Iris pigment epithelial cell (primary cell): ENCODE measurements at regions not wholly inside any gene's neighbourhood (a gene's known extent, or its start where the extent isn't known, plus 50 kb on each side); places are given as distances from the start of the nearest gene placed in this dataset.
"Not testable (repeated sequence)": the region's sequence is repeated elsewhere in the genome, so short reads cannot be mapped to it uniquely, and the experiment has no call there.

Experiments
- DNase-seq: peaks from one replicate; pipeline ENCODE4 v3.0.0-alpha.2; 2011; ENCODE audit warnings: low read depth

DNA sequence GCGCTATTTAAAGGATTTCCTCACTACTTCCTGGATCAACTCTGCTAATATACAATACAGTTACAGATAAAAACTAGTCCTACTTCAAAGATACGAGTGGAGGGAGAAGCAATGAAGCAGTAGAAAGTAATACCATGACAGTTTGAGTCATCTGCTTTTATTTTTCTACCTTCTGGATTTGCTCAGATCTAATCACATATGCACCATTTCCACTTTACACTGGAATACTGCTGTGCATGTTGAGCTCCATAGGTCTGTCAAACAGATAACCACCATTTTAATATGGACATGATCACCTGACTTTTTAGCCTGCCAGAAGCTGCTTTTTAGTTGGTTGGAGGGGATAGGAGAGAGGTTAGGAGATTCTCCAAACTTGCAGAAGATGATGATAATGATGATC is 92.5 kb downstream of the MMUT start:
- no peak for DNase-seq

DNA sequence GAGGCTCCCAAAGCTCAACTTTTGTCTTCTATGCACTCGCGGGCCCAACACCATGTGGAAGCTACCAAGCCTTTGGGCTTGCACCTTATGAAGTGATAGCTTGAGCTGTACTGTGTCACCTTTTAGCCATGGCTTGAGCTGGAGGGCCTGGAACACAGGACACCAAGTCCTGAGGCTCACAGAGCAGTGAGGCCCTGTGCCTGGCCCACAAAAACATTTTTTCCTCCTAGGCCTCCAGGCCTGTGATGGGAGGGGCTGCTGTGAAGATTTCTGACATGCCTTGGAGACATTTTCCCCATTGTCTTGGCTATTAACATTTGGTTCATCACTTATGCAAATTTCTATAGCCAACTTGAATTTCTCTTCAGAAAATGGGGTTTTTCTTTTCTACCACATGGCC is 96.5 kb downstream of the MMUT start:
- no peak for DNase-seq

DNA sequence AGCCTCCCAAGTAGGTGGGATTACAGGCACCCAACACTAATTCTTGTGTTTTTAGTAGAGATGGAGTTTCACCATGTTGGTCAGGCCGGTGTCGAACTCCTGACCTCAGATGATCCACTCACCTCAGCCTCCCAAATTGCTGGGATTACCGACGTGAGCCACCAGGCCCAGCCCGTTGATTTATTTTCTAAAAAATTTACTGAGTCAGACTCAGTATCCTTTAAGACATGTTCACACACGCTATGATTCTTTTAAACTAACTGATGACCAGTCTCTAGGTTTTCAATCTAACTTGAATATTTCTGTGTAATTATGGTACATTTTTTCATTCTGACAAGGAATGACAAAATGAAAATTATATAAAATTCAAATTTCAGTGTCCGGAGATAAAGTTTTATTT is 114.5 kb downstream of the MMUT start:
- DNase-seq: no peak

DNA sequence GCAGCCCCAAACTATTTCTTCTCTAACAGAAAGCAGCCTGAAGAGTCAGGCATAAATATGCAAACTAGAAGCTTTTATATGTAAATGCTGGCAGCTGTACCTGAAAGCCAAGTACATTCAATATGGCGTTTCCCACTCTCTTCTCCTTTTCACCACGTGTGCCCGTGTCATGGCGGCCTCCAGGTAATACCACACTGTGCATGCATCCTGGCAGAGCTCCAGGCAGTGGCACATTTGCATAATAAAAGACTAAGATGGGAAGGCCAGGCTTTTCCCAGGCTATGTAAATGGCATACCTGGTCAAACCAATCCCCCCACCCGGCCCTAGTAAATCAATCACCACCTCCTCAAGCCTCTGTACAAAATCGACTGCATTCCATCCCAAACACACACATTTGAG is 120.6 kb downstream of the MMUT start:
- DNase-seq: no peak

DNA sequence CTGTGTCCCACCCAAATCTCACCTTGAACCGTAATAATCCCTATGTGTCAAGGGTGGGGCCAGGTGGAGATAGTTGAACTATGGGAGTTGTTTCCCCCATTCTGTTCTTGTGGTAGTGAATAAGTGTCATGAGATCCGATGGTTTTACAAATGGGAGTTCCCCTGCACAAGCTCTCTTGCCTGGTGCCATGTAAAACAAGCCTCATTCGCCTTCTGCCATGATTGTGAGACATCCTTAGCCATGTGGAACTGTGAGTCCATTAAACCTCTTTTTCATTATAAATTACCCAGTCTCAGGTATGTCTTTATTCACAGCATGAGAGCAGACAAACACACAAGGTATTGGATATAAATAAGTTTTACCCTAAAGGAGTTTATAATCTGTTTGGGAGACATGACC is 121.2 kb downstream of the MMUT start:
- DNase-seq: no peak

DNA sequence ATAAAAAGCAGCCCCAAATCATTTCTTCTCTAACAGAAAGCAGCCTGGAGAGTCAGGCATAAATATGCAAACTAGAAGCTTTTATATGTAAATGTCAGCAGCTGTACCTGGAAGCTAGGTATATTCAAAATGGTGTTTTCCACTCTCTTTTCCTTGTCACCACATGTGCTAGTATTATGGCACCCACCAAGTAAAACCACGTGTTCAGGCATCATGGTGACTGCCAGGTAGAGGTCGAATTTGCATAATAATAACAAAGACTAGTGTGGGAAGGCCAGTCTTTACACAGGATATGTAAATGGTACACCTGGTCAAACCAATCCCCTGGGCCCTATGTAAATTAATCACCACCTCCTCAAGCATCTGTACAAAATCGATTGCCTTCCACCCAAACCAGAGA is 124.0 kb downstream of the MMUT start:
- DNase-seq: no peak

DNA sequence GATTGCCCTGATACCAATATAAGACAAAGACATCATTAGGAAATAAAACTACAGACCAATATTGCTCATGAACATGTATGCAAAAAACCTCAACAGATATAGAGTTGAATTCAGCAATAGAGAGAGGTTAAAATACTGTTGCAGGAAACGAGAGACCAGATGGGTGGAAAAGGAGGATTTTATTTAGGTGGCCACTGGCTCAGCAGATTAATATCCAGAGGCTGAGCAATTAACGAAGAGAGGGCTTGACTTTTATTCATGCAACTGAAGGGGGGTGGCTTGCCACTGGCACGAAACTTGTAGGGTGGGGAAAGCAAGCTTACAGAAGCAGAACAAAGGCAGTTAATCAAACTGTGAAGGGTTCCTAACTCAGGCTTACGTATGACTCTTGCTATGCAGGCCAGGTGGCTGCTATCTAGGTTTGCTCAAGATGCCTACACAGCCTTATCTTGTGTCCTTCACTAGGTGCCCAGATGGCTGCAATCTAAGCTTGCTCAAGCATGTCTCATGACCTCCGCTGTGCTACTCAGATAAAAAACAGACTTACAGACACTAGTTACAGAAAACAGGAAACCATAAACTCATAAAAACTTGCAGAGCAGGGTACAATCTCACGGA is 126.4 kb downstream of the MMUT start:
- peak; percentile 50 for DNase-seq

DNA sequence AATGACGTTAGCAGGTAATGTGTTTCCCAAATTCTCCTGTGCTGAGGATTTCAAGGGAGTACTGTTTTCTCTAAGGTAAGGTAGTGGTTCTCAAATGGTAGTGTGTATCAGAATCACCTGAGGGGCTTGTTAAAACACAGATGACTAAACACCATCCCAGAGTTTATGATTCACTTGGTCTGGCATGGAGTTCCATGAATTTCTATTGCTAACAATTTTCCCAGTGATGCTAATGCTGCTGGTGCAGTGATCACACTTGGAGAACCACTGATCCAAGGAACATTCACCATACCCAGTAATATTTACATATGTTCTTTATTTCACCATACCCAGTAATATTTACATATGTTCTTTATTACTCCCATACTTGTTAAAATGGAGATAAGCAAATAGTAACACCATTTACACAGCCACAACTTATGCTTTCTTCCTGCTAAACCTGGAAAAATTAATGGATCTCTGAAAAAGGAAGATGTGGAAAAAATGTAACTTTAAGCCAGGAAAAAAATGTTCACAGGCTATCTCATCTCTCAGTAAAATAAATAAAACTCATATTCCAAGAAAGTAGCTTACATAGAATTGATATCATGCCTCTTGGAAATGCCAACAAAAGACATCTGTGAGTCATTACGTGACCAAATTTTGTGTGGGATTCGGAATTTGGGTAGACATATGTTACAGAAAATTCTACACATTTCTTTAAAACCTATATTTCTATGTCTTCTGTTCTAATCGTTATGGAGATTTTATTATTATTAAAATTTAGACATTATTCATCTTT is 129.5 kb downstream of the MMUT start:
- DNase-seq: no peak

DNA sequence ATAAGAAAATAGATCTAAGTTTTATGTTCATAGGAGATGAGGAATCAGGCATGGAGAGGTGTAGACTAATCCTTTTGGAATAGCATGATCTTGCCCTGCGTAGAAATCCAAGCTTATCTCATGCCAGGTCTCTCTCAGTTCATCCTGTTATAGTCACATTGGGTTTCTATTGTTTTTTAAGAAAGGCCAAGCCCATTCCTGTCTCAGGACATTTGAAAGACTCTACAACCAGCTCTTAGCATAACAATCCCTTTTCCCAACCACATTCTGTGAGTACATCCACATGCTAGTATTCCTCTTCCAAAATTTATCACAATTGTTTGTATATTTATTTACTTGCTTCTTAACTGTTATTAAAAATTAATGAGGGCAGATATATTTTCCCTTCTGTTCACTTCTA is 130.3 kb downstream of the MMUT start:
- DNase-seq: no peak

DNA sequence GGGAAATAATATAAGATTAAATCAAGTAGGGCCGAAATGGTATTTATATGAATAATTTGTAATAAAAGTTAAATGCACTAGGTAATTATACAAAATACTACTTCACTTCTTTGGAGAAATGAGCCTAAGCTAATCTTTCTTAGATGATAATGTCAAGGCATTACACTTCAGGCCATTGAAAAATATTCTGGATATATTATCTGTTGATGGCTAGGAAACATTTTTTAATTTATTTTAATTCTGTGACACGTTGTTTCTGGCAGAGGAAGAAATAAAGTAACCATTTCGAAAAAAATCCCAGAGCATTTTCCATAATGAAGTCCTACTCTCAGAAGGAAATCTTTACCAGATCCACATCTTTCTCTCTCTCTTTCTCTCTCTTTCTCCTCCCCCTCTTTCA is 133.9 kb downstream of the MMUT start:
- DNase-seq: no peak

DNA sequence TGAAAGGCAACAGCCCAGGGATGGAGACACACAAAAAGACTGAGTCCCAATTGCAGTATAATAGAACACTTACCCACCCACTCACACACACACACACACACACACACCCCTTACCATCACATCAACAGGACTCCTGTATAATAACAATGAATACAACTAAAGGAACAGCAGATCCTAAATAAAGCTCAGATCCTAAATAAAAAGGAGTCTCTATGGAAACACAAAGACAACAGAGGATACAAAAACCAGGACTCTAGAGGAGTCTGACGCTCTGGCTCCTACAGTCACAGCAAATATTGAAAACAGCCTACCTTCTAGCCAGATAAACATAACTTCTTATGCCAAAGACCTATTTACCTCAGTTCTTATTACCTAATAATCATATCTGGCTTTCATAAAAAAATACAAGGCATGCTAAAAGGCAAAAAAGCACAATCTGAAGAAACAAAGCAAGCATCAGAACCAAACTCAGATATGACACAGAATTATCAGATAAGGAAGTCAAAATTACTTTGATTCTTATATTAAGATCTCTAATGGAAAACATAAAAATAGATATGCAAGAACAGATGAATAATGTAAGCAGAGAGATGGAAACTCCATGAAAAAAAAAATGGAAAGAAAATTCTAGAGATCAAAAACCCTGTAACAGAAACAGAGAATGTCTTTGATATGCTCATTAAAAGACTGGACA is 134.9 kb downstream of the MMUT start:
- peak; percentile 1 for DNase-seq

DNA sequence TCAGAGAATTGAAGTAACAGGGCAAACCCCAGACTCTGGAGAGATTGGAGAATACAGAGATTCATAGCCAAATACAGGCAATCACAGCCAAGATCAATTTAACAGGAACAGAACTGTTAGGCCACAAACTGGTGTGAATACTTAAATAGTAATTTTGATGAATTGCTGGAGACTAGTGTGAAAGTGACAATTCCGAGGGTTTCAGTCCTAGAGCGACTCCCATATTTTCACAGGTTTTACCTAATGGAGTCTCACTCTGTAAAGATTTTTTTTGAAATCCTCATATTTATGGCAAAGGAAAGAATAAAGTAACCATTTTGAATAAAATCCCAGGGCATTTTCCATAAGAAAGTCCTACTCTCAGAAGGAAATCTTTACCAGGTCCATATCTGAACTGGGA is 135.5 kb downstream of the MMUT start:
- DNase-seq: no peak

DNA sequence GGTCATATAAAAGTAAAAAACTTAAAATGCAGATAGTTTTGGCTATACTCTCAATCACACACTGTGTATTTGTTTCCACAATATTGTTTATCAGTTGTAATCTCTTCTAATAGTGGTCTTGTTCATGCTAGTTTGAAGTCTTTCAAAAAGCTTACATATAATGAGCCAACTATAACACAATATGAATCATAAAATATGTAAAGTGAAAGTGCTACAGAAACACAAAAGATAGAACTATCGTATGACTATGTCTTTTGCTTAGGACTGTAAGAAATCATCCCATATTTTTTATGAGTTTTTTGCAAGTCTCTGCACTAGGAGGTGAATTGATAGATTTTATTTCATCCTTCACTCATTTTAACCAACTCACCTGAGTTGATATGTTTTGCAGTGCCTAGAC is 136.0 kb downstream of the MMUT start:
- peak; percentile 20 for DNase-seq

DNA sequence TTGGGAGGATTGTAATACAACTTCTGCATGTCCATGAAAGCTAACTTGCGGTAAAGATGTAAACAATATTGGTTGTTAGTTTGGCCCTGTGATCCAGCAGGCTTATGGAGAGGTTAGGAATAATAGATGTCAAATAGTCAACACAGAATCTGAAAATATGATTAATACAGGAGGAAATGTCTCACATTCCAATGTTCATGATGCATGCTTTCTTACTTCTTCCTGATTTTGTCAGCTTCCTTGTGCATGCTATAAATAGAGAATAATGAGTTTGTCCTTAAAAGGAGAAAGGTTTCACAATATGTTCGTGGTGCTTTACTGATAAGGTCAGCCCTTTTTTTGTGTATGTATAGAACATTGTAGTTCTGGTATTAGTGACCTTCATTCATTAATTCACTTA is 136.7 kb downstream of the MMUT start:
- DNase-seq: peak; percentile 89

DNA sequence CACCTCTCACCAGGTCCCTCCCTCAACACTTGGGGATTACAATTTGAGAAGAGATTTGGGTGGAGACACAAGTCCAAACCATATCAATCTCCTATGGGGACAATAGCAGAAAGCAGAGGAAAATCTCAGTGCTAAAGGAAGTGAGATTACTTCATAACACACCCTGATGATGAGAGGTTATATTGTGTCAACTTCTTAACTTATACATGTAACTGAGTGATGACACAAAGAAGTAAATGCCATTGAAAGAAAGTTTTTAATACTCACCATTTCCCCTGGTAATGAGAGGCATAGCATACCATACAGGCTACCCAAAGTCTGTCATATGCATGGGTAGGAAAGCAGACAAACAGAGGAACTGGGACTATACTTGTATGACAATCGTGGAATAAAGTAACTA is 137.2 kb downstream of the MMUT start:
- peak; percentile 16 for DNase-seq

DNA sequence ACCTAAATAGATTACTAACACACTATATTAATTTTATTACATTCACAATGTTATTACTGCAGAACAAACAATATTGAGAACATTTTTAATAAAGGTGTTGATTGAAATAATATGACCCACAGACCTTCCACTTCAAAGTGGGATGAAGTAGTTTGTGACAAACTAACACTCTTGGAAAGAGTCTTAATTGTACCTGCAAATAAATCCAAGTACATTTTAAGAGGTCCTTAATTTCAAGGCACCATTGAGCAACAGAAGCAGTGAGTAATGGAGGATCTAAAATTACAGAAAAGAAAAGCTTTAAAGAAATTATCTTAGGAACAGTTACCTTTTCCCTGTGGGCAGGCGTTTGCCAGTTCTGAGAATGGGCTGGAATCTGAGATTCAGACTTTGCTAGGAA is 140.2 kb downstream of the MMUT start:
- DNase-seq: no peak

DNA sequence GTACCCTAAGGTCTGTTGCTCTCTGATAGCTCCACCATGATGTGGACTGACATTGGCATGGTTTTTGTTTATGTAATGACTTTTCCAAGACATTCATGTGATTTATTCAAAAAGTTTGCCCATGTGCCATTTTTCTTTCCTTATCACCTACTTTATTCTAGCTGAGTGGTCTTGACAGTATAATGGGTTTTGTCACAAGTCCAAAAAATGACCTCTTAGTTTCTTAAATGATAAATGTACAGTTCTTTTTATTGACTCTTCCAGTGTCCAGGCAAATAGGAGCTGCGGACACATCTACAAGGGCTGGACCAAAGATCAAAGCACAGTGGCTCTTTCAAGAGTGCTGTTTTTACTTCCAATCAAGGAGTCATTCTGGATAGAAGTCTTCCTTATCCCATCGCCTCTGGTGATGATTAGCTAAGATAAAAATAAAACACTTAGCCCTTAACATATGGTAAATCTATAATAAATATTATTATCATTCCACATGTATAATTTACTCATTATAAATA is 141.4 kb downstream of the MMUT start:
- DNase-seq: no peak

DNA sequence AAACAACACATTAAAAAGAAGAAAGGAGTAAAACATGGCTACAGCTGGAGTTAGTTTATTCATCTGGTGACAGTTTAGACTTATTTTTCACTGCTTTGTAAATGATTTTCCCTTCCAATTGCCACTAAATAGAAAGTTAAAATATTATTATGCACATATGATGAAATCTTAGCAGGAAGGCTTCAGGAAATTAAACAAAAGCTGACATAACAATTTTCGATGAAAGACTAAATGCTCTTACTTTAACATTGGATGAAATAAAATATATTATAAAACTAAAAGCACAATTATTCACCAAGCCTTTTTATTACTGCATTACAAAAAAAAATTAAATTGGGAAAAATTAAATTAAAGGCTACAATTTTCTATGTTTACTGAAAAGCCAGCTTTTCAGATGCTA is 158.0 kb downstream of the MMUT start:
- DNase-seq: no peak

DNA sequence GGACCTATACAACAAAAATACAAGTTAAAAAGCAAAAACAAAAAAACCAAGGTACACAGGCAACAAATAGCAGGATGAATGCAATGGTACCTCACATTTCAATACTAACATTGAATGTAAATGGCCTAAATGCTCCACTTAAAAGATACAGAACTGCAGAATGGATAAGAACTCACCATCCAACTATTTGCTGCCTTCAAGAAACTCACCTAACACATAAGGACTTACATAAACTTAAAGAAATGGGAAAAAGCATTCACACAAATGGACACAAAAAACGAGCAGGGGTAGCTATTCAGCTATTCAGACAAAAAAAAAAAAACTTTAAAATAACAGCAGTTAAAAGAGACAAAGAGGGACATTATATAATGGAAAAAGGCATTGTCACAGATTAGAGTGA is 158.7 kb downstream of the MMUT start:
- not testable (repeated sequence) for DNase-seq

DNA sequence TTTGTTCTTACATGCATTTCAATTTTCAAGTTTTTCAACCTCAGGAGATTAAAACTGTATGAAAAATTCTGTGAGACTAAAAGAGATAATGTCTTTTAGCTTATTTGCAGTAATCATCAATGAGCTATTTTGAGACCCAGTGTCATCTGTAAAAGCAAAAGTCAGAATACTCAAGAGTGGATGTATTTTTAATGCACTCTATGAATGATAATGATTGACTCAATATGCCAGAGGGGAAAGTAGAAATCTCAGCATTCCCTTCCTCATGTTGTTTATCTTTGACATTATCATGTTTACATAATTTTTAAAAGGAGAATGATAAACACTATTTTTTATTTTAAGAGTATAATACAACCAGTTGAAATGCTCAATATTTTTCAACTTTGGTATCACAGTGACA is 162.1 kb downstream of the MMUT start:
- DNase-seq: no peak

DNA sequence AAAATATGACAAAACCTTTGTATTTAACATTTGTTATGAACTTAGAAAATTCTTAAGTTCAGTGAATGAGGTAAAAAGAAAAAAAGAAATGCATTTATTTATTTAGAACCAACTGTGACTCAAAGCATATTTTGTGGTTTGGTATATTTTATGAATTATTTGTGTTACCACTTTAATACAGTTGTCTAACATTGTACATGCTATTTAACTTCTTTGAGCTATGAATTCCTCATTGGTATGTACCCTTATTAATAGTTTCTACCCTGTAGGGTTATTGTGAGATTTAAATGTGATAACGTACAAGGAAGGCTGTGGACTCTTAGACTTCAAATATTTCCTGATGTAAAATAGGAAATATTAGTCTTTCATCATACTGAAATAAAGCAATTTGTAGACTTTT is 162.6 kb downstream of the MMUT start:
- peak; percentile 9 for DNase-seq

DNA sequence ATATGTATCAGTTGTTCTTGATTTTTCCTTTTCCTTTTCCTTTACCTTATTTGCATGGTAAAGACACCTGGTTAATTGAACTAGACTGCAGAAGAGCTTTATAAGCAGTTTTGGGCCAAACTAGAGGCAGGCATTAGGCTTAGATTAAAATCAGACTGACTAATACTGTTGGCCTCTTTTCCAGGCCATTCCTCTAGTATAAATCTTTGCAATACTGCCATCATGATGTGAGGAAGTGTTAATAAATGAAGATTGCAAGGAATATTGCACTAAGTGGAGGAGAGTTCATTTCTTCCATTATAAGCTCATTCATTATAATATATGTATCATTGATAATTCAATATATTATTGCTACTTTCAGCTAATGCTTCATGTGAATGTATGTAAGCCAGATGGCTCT is 163.8 kb downstream of the MMUT start:
- peak; percentile 2 for DNase-seq

DNA sequence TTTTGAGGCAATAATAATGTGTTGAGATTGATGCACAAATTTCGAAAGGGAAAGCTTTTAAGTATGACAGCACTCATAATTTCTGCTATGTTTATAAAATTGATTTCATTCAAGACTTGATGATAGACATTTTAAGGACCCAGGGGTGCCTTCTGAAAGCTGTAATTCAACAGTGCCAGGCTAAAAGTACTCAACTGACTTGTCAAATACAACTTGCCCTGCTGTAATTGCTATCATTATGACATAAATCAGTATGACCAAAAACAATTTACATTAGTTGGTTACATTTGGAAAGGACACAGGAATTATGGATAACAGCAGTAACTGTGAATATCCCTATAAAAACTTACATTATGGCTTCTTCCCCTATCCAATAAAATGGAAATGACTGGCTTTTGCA is 178.9 kb downstream of the MMUT start:
- no peak for DNase-seq
